ENCODE measurements at regions not wholly inside any gene's neighbourhood (a gene's known extent, or its start where the extent isn't known, plus 50 kb on each side); places are given as distances from the start of the nearest gene placed in this dataset.
A peak's percentile ranks its signal among the peaks of the same experiment; 100 is the strongest.
"Not testable (repeated sequence)": the region's sequence is repeated elsewhere in the genome, so short reads cannot be mapped to it uniquely, and the experiment has no call there.

DNA sequence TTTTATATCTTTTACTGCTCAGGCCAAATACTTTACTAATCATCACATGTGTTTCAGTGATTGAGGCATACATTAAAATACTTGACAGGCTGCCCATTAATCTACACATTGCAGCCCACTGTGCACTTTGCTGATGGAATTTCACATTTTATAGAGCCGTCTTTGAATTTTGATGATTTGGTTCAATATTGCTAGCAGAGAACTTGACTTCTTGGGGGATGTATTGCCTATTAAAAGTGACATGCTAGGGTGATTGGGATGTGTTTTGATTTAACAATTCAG, 1291.0 kb upstream of the GYPC start:
- no peak for DNase-seq (ENCODE audit: low spot score)

DNA sequence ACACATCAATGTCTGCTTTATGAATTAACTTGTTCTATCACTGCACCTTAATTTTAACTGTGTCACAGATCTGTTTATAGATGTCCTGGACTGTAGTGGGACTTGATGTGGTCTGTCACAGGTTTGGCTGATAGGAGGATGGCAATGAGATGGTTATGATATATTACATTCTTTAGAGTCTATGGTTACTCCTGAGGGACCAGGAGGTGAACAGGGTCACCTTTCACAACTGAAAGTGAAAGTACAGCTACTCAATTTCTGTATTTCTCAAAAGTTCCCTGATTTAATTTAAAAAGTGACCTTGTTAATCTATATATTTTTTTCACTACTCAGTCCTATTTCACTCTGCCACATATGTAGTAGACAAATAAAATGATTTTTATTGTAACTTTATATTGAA, 1284.1 kb upstream of the GYPC start:
- DNase-seq (ENCODE audit: low spot score), result no peak

DNA sequence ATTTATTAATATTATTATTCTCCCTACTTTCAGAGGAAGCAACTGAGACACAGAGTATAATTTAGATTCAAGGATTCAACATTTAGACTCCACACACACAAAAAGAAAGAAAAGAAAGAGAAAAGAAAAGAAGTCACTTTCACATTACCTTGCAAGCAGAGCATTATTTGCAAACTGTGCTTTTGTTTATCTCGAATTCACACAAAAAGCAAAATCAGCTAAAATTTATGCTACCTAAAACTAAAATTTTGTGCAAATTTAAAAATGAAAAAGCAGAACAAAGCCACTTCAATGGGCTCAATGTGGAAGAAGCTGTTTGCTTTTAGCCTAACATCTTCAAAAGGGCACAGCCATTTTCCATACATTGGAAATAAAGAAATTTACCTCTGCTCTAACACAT, 1282.7 kb upstream of the GYPC start:
- DNase-seq (ENCODE audit: low spot score), result no peak

DNA sequence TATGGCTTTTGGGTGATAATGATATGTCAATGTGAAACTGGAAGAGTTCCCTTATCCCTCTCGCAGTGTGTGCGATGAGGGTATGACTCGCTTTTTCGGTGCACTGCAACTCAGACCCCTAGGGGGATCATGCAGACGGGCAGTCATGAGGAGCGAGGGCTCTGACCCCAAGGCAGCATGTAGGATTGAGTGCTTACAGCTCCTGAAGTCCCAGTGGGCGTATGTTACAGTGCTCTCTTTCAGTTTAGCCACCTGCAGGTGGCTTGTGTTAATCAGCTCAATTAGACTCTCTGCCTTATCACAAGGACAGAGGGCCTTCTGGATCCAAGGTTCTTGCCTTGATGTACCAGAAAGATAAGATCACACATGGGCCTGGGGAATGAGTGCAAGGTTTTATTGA, 1269.9 kb upstream of the GYPC start:
- DNase-seq (ENCODE audit: low spot score), result no peak

DNA sequence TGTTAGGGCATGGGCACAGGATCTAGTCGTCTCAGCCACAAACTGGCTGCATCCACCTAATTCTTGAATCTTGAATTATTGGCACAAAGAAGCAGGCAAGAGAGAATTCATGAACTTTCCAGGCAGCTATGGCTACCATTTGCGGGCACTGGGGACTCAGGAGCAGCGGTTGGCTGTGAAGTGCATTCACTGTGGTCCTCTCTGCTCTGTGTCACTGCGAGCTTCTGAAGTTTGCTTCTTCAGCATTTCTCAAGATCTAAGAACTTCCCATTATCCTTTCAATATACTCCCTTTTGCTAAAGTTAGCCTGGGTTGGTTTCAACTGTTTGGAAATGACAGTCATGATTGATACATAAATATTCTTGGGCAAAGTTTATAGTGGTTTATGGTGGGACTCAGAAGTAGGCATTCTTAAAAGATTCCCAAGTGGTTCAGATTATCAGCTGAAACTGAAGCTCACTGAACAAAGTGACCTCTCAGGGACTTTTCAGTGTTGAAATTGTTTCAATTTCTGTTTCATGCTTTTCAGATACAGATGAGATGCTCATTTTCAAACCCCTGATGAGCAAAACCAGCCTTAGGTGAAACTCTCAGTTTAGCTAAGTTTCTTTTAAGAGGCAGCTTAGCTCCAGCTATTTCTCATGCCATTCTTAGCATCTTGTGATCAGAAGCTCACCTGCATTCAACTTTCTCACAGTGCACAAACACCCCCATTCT, 1258.3 kb upstream of the GYPC start:
- no peak for DNase-seq (ENCODE audit: low spot score)

DNA sequence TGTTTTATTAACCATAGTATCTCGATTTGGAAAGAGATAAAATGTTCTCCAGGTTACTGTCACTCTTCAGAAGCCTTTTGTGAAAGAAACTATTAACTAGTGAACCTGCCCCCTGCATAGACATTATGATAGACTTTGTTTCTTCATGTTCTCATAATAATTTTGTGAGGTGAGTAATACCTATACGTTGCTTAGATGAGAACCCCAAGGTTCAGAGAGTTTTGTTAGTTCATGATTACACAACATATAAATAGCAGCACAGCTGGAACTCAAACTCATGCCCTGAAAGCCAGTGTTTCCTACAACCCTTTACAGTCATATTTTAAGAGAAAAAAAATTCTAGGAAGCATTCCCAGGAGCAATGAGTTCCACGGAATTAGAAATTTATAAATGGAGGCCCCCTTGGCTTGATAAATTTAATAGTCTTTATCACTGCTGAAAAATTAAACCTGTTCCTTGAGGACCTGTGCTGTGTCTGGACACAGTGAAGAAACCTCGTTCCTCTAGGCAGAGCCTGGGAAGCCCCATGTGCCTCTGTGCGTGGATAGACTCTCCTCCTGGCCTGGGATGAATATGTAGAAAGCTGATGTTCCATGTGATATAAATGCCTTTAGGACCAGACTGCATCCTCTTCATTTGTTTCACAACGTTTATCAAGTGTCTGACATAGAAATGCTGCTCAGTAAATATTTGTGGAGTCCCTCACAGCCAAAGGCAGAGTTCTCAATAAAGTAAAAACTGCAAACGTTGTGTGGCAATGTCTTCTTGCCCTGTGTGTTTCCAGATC, 1257.0 kb upstream of the GYPC start:
- DNase-seq (ENCODE audit: low spot score), result no peak

DNA sequence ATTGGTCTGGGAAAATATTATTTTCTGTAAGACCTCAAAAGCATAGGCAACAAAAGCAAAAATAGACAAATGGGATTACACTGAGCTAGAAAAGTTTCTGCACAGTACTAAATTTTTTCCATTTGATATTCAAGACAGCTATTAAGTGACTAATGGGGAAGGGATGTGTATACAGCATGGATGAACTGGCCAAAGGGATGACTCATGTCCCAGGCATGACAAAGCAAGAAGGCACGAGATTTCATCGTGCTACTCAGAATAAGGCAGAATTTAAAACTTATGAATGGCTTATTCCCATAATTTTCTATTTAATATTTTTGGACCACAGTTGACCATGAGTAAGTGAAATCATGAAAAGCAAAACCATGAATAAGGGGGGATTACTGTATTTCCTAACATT, 1250.1 kb upstream of the GYPC start:
- peak; percentile 76 for DNase-seq (ENCODE audit: low spot score)

DNA sequence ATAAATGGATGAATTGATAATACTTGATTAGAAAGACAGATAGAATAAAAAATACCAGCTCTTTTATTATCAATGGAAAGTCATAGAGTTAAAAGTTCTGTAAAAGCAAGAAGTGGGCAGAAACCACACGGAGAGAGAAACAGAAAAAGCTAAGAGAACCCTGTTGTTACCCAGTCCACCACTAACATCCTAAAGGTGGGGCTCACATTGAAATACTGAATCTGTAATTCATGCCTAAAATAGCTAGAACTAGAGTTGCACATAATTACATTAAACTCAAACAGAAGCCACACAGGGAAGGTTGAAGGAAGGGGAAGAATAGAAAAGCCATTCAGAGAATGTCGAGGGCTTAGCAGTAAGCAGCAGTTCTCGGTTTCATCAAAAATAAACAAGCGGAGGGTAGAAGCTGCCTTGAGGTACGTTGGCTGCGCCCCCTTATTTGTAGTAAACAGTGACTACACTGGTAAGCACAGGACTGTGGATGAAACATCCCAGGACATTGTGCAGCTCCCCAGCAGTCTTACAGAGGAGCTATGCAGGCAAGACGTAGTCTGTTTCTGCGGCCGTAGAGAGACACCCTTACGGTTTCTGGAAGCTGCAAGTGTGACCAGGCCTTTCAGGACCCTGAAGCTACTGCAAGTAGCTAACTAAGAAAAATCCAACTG, 1247.0 kb upstream of the GYPC start:
- no peak for DNase-seq (ENCODE audit: low spot score)

DNA sequence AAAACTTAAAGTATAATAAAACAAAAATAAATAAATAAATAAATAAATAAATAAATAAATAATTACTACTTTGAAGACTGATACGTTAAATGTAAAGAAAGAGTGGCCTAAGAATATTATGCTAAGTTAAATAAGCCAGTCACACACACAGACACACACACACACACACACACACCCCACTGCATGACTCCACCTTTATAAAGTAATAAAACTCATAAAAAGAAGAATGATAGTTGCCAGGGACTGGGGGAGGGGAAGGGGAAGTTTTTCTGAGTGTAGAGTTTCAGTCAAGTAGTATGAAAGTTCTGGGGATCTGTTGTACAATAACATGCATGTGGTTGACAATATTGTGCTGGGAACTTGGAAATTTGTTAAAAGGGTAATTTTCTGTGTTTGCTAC, 1237.5 kb upstream of the GYPC start:
- no peak for DNase-seq (ENCODE audit: low spot score)

DNA sequence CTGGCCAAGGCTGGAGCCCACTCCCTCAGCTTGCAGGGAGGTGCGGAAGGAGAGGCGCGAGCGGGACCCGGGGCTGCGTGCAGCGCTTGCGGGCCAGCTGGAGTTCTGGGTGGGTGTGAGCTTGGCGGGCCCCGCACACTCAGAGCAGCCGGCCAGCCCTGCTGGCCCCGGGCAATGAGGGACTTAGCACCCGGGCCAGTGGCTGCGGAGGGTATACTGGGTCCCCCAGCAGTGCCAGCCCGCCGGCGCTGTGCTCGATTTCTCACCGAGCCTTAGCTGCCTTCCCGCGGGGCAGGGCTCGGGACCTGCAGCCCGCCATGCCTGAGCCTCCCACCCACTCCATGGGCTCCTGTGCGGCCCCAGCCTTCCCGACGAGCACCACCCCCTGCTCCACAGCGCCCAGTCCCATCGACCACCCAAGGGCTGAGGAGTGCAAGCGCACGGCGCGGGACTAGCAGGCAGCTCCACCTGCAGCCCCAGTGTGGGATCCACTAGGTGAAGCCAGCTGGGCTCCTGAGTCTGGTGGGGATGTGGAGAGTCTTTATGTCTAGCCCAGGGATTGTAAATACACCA, 1233.7 kb upstream of the GYPC start:
- not testable (repeated sequence) for DNase-seq (ENCODE audit: low spot score)

DNA sequence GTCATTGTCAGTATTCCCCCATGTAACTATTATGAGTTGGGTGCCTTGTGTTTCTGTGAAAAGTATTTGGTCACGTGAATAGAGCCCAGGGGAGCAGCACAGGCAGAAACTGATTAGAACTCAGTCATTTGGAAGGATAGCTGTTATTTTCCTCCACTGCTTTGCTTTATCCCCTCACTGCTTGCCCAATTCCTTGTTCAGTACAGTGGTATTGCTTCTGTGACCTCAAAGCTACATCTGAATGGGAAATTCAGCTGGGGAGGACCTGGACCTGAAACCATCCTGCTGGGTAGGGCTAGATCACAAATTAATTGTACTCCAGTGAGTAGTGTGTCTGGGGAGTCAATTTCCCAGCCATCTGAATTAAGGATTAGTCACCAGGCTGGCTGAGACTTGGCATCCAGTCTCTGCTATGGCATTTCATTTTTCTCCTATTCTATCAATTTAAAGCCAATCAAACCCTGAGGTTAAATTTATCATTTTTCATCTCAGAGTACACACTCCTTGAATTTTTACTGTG, 1231.6 kb upstream of the GYPC start:
- no peak for DNase-seq (ENCODE audit: low spot score)

DNA sequence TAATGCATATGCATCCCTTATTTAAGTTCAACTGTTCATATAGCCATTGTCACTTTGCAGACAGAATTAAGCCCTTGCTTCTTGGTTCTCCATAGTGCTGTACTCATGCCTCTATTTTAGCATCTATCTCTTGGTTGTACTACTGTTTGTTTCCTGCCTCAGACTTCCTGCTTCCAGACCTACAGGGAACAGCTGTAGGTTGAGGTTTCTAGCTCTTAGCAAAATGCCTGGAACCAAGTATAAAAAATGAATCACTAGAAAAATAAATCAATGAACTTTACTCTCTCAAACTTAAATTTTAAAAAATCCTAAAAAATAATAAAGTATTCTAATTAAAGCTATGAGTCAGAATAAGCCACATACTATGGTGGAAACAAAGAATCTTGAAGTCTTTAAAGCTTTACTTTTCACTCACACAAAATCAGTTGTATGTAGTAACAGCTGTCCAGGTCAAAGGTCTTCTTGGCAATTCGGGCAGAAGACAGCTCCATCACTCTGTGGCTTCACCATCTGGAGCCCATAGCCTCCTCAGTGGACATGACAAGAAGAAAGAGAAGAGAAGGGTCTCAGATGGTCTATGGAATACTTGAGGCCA, 1228.1 kb upstream of the GYPC start:
- DNase-seq (ENCODE audit: low spot score), result no peak

DNA sequence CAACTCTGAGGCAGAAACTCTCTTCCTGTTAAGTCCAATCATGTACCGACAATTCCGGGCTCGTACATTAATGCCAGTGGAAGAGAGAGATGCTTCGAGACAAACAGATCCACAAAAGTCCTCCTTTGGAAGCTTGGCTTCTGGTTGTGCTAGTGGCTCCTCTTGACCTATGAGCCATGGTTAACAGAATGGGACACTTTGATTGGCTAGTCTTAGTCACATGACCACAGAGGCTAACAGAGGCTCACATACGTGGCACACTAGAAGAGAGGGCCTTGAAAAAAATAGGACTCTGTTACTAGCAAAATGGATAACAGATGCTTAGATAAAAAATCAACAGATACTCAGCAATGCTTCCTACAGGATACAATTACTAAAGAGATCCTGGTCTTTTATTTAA, 1211.9 kb upstream of the GYPC start:
- DNase-seq (ENCODE audit: low spot score), result no peak

DNA sequence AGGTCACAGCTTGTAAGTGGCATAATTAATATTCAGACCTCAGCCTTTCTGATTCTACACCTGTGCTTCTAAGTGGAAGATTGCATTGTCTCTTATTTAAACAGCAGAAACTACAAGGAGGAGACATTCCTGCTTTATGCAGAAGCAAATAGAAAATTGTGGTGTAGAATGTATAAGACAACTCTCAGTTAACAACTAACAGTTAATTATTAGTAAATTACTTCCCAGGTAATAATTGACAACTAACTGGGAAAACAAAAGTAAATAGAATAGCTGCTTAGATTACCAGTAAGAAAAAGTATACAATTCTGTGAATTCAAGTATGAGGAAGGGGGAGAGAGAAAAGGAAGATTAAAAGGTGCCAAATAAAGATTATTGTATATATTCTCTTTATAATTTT, 1210.5 kb upstream of the GYPC start:
- no peak for DNase-seq (ENCODE audit: low spot score)

DNA sequence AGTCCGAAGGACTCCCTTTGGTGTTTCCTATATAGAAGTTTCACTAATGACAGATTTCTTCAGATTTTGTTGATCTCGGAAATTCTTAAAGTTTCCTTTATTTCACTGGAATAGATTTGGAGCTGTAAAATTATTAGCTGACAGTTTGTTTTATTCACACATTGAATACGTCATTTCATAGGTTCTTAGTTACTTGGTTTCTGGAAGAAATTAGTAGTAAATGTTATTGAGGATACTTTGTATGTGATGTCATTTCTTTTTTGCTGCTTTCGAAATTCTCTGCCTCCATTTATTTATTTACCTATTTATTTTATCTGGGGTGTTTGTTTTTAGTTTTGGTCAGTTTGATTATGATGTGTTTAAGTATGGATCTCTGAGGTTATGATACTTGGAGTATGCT, 1205.9 kb upstream of the GYPC start:
- DNase-seq (ENCODE audit: low spot score), result no peak

DNA sequence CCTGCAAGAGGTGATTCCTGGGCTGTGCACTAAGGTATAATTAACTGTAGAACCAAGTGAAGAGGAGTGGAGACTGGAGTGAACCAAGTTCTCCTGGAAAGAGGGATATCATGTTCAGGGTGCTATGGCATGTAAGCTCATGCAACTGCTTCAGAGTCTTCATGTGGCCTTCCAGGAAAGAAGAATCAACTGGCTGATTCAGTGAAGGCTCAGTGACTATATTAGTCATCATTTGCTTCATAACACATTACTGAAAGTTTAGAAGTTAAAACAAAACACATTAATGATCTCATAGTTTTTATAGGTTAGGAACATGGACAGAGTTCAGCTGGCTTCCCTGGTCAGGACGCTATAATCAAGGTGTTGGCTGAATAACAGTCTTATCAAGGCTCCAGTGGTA, 1200.8 kb upstream of the GYPC start:
- DNase-seq (ENCODE audit: low spot score), result no peak

DNA sequence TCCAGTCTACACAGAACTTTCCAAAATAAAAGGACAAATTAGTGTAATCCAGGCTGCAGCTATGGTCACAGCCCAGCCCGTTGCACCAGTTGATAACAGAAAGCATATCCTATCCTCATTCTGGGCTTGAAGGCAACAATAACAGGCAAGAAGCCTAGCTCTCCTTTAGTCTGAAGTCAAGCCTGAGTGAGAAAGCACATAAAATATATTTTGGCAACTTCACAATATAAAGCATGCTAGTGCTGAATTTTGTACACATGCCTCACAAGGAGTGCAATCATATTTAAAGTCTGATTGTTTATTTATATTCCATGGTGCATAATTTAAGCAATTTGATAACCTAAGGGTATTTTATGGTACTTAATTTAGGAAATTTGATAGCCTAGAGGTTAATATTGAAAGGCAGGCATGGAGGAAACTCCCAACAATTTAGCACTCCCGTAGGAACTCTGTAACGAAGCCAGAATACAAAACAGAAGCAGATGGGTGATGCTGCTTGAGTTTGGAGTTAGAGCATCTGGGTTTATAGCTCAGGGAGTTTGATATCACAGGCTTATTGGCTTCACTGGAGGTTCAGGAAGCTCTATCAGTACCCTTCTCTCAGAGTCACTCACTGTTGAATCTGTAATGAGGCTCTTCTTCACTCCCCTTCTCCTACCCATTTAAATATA, 1199.1 kb upstream of the GYPC start:
- DNase-seq (ENCODE audit: low spot score), result no peak

DNA sequence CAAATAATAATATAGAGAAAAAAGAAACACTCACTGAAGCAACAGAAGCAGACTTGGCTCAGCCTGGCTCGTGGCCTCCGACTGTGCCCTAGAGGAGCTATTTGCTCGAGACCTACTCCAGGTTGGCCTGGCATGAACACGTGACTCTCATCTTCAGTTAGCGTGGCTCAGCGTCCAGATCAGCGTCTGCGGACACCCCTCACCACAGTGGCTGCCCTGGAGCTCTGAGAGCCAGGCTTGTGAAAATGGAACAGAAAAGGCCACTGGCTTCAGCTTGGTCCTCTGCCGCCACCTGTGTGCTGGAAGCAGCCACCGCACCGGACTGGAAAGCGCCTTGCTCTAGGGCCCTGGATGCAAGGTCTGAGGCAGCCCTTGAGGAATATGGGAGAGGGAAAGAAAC, 1184.0 kb upstream of the GYPC start:
- no peak for DNase-seq (ENCODE audit: low spot score)

DNA sequence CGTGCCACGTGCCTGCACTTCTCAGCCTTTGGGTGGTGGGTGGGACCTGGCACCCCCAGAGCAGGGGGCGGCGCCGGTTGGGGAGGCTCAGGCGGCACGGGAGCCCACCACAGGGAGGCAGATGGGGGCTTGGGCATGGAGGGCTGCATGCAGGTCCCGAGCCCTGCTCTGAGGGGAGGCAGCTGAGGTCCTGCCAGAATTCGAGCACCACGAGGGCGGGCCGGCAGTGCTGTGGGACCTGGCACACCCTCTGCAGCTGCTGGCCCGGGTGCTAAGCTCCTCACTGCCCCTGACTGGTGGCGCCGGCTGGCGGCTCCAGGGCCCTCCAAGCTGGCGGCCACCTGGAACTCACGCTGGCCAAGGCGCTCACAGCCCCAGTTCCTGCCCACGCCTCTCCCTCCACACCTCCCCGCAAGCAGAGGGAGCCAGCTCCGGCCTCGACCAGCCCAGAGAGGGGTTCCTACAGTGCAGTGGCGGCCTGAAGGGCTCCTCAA, 1176.8 kb upstream of the GYPC start:
- no peak for DNase-seq (ENCODE audit: low spot score)

DNA sequence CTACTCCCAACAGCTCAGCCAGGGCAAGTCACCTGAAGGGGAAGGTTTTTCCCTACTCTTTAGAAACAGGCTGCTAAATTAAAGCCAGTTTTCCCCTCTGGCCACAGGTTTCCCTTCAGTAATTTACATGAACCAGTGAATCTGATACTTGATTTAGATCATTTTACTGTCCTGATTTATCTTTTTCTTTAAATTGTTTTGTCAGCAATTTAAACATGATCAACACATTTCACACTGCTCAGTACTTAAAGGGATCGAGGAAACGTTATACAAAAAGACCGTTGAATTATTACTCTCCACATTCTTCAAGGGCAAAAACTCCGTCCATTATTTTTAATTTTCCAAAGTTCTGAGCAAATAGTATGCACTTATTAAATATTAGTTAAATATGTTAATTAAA, 1165.7 kb upstream of the GYPC start:
- no peak for DNase-seq (ENCODE audit: low spot score)

DNA sequence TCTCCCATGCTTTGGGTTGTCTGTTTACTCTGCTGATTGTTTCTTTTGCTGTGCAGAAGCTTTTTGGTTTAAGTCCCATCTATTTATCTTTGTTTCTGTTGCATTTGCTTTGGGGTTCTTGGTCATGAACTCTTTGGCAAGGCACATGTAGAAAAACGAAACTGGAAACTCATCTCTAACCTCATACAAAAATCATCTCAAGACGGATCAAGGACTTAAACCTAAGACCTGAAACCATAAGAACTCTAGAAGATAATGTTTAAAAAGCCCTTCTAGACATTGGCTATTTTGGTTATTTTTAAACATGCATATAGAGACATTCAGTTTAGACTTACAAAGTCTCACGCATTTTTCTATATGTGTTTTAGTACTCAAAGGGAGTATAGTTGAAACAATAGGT, 1164.3 kb upstream of the GYPC start:
- DNase-seq (ENCODE audit: low spot score), result no peak

DNA sequence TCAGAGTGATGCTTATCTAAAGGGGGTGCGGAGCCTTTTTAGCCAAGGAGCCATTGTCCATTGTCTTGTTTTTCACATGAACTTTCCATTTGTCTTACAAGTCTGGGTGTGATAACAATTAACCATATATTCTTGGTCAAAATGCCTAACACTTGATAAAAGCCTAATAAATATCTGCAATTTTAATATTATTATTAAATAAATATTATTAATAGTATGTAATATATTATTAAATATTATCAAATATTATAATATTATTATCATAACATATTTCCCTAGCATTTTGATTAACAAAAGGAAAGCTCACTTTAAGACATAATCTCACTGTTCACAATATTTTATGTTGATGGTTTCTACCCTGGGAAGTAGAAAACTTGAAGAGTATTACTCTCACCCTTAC, 1143.6 kb upstream of the GYPC start:
- DNase-seq (ENCODE audit: low spot score), result no peak

All from kidney capillary endothelial cell (primary cell).